Adipose tissue (tissue), 3 donors: ENCODE measurements at regions not wholly inside any gene's neighbourhood (a gene's known extent, or its start where the extent isn't known, plus 50 kb on each side); places are given as distances from the start of the nearest gene placed in this dataset.

ENCODE experiments used
- H3K27ac ChIP-seq: one replicate; pipeline ENCODE4 v1.5.1; 2013; ENCODE audit warnings: low read depth, low read length
- WGBS, 3 donors: extraction: QIAGEN DNeasy Blood & Tissue Kit; methylation state at CpG; one replicate each; pipeline ENCODE4 v1.1.7; 2013; 5-methylcytosine and 5-hydroxymethylcytosine counted together
- donor health status: healthy with polysubstance abuse.
- donor health status: Bipolar disorder and iron deficiency.
- donor health status: healthy.

- 65 to 94% (median 78%) methylated on average over 1 of the region's 1 CpG for WGBS, 3 donors
- no peak overlapping the region for H3K27ac ChIP-seq
Observed at GRCh38 chr1:30484668-30485067, 238.7 kb downstream of the MATN1 start.

GRCh38 chr1:30479575-30479974, 243.8 kb downstream of the MATN1 start:
- 68 to 83% (median 78%) methylated on average over 7 of the region's 7 CpGs for WGBS, 3 donors
- H3K27ac ChIP-seq = no peak overlapping the region

- H3K27ac ChIP-seq = no peak overlapping the region
- WGBS, 3 donors = 84 to 90% (median 85%) methylated on average over 11 to 12 of the region's 13 CpGs
Observed at GRCh38 chr1:30478799-30479563, 244.4 kb downstream of the MATN1 start.

- whole genome bisulfite sequencing, 3 donors = 90 to 92% (median 92%) methylated on average over 6 of the region's 6 CpGs
- H3K27ac ChIP-seq = no peak overlapping the region
Observed at GRCh38 chr1:30478283-30478682, 245.1 kb downstream of the MATN1 start.

GRCh38 chr1:30477588-30477987, 245.8 kb downstream of the MATN1 start:
- 73 to 78% (median 76%) methylated on average over 8 of the region's 8 CpGs for WGBS, 3 donors

GRCh38 chr1:30476911-30477459, 246.4 kb downstream of the MATN1 start:
- no peak overlapping the region for H3K27ac ChIP-seq
- WGBS, 3 donors = 85 to 86% (median 85%) methylated on average over 8 of the region's 8 CpGs

More at GRCh38 chr1:30477588-30477987, 245.8 kb downstream of the MATN1 start:
- H3K27ac ChIP-seq = no peak overlapping the region

- no peak overlapping the region for H3K27ac ChIP-seq
- 48 to 55% (median 51%) methylated on average over 6 of the region's 6 CpGs for whole genome bisulfite sequencing, 3 donors
Observed at GRCh38 chr1:30476476-30476875, 246.9 kb downstream of the MATN1 start.

GRCh38 chr1:30475966-30476365, 247.4 kb downstream of the MATN1 start:
- 52 to 68% (median 64%) methylated on average over 6 of the region's 6 CpGs for WGBS, 3 donors

GRCh38 chr1:30475201-30475600, 248.2 kb downstream of the MATN1 start:
- WGBS, 3 donors = 86 to 88% (median 86%) methylated on average over 9 of the region's 9 CpGs
- no peak overlapping the region for H3K27ac ChIP-seq

More at GRCh38 chr1:30475966-30476365, 247.4 kb downstream of the MATN1 start:
- H3K27ac ChIP-seq = no peak overlapping the region

- no peak overlapping the region for H3K27ac ChIP-seq
- WGBS, 3 donors = 66 to 79% (median 74%) methylated on average over 9 of the region's 9 CpGs
Observed at GRCh38 chr1:30474818-30475200, 248.6 kb downstream of the MATN1 start.

- H3K27ac ChIP-seq = no peak overlapping the region
- WGBS, 3 donors = 69 to 76% (median 73%) methylated on average over 8 of the region's 8 CpGs
Observed at GRCh38 chr1:30473922-30474817, 249.2 kb downstream of the MATN1 start.

GRCh38 chr1:30472526-30472925, 250.9 kb downstream of the MATN1 start:
- no peak overlapping the region for H3K27ac ChIP-seq
- 70 to 78% (median 71%) methylated on average over 7 of the region's 7 CpGs for WGBS, 3 donors

GRCh38 chr1:30472009-30472408, 251.4 kb downstream of the MATN1 start:
- no peak overlapping the region for H3K27ac ChIP-seq
- 69 to 79% (median 78%) methylated on average over 4 of the region's 4 CpGs for WGBS, 3 donors

- no peak overlapping the region for H3K27ac ChIP-seq
- WGBS, 3 donors = 86 to 98% (median 92%) methylated on average over 2 of the region's 2 CpGs
Observed at GRCh38 chr1:30471307-30471706, 252.1 kb downstream of the MATN1 start.

- H3K27ac ChIP-seq = no peak overlapping the region
- 67 to 72% (median 72%) methylated on average over 5 of the region's 5 CpGs for WGBS, 3 donors
Observed at GRCh38 chr1:30469426-30469825, 254.0 kb downstream of the MATN1 start.

- no peak overlapping the region for H3K27ac ChIP-seq
- 85 to 88% (median 85%) methylated on average over 10 of the region's 10 CpGs for WGBS, 3 donors
Observed at GRCh38 chr1:30467101-30467500, 256.3 kb downstream of the MATN1 start.

GRCh38 chr1:30466610-30467009, 256.8 kb downstream of the MATN1 start:
- no peak overlapping the region for H3K27ac ChIP-seq
- 60 to 70% (median 66%) methylated on average over 3 of the region's 3 CpGs for whole genome bisulfite sequencing, 3 donors

- H3K27ac ChIP-seq = no peak overlapping the region
- 50 to 59% (median 55%) methylated on average over 4 of the region's 4 CpGs for WGBS, 3 donors
Observed at GRCh38 chr1:30466026-30466425, 257.4 kb downstream of the MATN1 start.

- WGBS, 3 donors = 49 to 85% (median 74%) methylated on average over 2 of the region's 2 CpGs
- H3K27ac ChIP-seq = no peak overlapping the region
Observed at GRCh38 chr1:30465096-30465495, 258.3 kb downstream of the MATN1 start.
